HG02840 (cell line): ENCODE measurements at regions not wholly inside any gene's neighbourhood (a gene's known extent, or its start where the extent isn't known, plus 50 kb on each side); places are given as distances from the start of the nearest gene placed in this dataset.

ENCODE experiments used
- ATAC-seq: cut with Tn5 transposase; IDR thresholded peaks from one replicate; pipeline ENCODE4 v1.9.1; 2021; ENCODE audit warnings: mild to moderate bottlenecking, moderate library complexity, moderate number of reproducible peaks; ENCODE audit not compliant: unreplicated experiment, low FRiP score

DNA sequence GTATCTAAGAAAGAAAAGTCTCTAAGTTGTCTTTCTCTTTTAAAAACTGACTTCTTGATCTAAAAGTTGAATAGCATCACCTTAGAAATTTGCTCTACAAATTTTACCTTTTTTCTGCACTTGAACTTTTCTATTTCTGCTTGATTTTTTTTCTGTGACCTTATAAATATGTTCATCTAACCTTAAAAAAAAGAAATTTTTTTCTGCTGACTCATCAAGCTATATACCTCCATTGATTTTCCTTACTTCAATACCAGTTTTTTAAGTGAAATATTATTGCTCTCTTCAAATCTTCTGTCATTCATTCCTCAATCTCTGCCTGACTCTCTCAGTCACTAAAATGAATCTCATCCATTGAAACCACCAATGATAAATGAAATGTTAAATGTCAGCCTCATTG, 910.1 kb downstream of the GALC start:
- no peak for ATAC-seq

DNA sequence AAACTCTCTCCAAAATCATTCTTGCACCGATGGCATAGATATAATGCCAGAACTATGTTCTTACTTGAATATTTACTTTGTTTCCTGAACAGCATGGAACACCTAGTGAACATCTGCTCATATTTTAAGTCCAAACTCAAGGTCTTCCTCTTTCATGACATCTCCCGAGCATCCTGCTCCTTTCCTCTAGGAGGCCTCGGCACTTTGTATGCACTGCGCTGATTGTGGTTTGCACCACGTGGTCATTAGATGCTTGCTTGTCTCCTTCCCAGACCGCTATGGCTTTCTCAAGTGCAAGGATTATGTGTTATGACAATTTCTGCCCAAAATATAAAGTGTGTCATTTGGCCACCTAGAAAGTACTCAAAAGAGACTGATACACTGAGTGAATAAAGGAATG, 912.0 kb downstream of the GALC start:
- no peak for ATAC-seq

DNA sequence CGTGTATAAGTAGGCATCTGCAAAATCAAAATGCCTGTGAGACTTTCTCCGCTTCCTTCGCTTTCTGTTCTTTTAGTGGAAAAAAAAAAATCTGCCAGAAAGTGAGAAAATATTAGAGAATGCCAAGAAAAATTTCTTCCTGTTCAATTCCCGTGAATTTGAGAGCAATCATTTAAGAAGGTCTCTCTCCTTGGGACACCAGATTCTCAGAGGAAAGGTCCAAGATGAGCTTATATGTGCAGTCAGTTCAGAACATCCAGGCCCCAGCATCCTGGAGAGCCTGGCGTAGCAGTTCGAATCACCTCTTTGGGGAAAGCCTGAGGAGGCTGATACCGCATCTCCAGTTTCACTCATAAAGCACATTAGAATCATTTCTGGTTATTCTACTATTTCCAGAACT, 912.8 kb downstream of the GALC start:
- ATAC-seq = no peak

DNA sequence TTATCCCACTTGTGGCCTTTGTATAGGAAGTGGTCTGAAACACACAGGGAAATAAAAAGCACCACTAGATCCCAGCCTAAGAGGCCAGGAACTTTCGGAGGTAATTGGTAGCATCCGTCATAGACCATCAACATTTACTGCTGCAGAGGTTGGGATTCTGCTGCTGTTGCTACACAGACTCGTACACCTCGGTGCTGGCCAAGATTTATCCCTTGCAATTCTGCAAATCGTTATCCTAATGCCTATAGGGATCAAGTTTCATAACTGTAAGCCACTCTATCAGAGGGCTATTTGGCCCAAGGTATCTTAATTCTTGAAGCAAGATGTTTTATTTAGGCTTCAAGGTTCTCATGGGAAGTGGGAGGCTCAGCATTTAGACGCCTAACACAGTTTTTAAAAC, 913.6 kb downstream of the GALC start:
- no peak for ATAC-seq

DNA sequence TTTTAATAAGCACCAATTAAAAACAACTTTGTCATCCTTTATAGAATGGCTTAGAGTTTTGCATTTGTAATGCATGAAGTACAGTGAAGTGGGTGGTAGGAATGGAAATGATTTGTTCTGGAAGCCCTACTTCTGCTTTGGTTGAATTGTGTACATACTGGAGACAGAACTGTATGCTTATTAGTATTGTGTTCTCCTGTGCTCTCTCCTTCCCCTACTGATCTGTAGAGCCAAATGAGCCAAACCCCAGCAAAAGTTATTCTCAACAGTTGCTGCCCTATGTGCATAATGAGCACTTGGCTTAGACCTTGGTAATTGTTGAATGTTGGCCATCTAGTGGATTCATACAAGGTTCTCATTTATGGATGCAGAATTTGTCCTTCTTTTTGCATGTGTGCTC, 916.1 kb downstream of the GALC start:
- no peak for ATAC-seq

DNA sequence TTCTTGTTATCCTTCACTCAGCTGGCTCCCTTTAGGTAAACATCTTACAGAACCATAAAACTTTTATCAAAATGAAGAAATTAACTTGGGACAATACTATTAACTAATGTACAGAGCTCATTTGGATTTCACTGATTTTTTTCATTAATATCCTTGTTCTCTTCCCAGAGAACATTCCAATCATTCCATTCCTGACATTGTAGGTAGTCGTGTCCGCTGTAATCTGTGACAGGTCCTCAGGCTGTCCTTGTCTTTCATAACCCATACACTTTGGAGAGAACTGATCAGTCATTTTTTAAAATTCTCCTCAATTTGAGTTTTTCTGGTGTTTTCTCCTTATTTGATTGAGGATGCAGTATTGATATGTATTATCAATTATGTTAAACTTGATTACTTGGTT, 916.8 kb downstream of the GALC start:
- ATAC-seq = no peak

DNA sequence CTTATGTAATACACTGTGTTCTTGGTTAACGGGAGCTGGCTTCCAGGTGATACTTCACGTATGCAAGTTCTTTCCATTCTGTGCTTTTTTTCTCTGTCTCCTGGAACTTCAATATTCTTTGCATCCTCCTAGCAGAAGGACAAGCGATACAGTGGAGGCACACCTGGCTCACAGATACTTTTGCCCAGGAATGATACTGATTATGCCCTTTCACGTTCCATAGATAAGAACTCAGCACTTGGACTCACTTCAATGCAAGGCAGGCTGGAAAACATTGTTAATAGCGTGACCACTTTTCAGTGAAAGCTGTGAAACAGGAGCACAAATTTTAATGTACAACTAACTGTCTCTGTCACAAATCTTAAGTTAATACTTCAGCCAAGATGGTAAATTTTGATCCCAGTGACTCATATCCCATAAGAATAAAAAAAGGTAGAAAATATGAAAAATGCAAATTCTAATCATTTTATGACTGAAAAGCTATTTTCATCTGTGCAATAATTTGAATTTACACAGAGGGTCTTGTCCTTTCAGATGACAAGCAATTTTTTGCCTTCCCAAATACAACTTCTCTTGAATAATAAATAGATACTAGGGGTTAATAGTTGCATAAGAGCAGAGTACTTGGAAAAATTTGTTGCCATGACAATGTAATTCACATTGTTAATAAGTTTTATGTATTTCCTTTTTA, 919.0 kb downstream of the GALC start:
- ATAC-seq = no peak

DNA sequence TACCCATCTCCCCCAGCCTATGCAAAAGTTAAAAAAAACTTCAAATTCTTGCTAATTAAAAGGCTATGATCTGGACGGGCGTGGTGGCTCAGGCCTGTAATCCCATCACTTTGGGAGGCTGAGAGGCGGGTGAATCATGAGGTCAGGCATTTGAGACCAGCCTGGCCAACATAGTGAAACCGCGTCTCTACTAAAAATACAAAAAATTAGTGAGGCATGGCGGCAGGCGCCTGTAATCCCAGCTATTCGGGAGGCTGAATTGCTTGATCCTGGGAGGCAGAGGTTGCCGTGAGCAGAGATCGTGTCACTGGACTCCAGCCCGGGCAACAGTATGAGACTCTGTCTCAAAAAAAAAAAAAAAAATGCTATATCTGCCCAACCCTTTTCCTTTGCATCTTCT, 925.4 kb downstream of the GALC start:
- no peak for ATAC-seq

DNA sequence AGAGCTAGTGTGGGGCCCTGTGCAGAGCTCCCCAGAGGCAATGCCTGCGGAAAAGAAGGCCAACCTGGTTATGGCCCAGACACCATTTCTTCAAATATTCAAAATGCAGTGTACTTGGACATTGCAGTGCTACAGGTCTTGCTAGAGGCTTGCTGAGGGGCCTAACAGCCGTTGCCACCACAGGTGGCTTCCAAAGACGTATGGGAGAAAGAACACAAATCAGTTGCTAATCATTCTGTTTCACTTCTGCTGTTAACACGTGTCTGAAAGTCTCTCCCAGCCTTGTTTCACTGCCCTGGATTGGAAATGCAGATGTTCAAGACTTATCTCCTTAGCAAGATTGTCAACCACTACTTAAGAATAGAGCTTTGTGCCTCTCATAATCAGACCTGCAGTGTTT, 925.9 kb downstream of the GALC start:
- no peak for ATAC-seq

DNA sequence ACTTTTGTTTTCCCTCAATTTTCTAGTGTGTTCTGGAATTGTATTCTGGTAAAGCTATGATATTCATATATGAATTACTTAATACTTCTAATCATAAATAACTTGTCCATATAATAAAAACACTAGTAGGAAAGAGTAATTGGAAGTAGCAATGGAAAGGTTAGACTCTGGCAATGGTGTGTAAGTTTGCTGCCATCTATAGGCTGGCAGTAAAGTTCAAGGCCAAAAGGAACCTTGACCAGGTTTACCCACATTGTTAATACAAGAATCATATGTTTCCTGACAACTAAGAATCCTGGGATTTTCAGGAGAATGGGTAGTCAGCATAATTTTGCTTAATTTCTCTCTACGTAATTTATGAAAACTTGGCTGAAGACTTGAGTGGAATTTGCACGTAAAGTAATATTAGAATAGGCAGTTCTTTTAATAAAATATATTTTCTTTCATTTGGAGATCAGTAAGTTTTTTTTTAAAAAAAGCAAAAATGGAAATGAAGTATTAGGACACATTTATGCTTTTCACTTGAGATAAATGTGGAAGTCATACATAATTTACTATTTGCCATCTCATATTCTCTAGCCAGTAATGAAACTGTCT, 926.7 kb downstream of the GALC start:
- ATAC-seq = no peak

DNA sequence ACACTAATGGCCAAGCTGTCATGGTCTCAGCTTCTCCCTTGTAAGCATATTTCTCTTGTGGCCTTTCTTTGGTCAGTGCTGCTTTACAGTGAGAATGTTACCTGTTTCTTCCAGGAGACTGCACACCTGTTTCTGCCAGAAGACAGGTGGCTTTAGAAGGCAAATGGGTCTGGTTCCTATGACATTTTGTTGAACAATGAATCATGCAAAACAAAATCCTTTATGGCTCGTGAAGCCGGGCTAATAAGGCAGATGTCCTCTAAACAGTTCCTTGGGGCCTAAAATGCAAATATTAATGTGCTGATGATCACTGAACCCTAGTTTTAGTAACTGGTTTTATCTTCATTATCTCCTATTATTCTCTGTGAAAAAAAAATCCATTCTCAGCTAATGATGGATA, 927.6 kb downstream of the GALC start:
- no peak for ATAC-seq

DNA sequence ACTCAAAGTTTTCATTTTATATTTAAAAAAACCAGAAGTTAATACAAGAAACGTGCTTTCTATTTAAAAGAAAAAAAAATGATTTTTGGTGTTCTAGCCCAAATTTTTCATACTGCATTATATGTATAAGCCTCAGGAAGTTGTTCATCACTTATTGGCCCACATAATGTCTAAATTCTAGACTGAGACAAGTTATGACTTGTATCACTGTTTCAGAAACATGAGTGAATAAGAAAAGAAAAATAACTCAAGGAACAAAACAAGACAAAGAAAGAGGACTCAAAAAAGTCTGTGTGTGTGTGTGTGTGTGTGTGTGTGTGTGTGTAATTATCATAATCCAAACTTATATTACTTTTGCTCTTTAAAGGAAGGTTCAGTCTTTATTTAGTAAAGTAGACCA, 929.8 kb downstream of the GALC start:
- no peak for ATAC-seq

DNA sequence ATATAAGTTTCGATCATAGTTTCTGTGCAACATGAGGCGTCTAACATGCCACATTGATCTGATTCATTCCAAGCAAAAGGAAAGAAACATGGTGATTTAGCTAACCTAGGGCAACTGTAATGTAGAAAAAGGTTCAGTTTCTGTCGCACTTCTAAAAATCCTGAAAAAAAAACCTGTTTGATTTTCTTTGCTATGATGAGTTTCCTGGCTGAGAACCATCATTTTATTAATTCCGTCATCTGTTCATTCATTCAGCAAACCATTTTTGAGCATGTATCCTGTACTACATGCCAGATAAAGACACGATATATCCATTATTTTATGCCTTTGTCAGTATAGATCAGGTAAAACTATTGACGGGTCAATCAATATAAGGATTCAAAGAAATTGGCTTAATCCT, 932.6 kb downstream of the GALC start:
- no peak for ATAC-seq

DNA sequence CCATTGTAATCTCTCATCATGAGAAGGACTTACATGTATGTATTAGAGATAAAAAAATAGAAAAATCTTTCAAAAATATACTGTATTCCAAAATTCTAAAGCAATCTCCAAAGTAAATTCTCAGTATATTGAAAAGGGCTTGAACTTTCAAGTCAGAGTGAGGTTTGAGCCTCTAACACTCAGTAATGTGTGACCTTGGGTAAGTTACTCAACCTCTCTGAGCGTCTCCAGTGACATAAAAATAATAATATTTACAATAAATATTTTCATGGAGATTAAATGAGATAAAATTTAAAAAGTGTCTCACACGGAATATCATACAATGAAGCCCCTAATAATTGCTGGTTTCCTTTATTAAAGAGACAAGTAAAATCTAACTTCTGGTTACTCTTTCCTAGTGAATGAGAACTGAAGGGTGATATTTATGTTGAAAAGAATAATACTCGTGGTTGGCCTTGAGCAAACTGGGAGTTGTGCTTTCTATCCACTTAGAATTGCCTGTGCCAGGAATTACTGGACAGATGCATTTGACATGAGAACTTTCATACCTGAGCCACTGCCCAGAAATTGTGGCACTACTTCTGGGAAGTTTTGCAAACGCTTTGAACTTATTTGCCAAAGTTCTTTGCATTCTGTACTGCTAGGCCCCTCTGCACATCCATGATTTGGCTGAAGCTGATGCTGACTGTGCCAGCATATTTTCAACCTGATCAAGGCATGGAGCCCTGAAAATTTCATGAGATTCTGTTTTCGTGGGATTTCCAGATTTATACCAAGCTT, 933.7 kb downstream of the GALC start:
- no peak for ATAC-seq

DNA sequence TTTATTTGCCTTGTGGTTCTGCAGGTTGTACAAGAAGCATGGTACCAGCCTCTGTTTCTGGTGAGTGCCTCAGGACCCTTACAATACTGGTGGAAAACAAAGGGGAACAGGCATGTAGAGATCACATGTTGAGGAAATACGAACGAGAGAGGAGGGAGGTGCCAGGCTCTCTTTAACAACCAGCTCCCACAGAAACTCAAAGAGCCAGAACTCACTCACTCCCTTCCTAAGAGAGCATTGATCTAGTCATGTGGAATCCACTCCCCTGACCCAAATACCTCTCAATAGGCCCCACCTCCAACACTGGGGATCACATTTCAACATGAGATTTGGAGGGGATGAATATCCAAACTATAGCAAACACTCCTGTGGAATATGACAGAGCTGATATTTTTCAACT, 938.0 kb downstream of the GALC start:
- ATAC-seq = no peak

DNA sequence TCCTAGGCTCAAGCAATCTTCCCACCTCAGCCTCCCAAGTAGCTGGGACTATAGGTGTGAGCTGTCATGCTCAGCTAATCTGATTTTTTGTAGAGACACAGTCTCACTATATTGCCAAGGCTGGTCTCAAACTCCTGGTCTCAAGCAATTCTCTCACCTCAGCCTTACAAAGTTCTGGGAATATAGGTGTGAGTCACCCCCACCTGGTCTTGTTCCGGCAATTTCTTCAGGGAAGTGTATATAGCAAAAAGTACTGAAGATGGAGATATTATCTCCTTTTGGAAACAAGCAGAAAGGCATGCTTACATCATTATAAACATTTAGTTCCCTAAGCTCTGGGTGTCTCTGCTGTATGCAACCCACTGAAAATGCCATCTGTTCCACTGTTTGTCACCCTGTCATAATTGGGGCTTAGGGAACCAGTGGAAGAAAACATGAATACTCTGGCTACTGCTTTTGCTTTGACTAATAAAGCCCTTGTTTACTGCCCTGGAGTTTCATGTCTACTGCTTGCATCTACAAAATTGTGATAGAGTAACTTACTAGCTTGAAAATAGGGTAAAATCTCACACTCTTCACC, 940.2 kb downstream of the GALC start:
- ATAC-seq = no peak

DNA sequence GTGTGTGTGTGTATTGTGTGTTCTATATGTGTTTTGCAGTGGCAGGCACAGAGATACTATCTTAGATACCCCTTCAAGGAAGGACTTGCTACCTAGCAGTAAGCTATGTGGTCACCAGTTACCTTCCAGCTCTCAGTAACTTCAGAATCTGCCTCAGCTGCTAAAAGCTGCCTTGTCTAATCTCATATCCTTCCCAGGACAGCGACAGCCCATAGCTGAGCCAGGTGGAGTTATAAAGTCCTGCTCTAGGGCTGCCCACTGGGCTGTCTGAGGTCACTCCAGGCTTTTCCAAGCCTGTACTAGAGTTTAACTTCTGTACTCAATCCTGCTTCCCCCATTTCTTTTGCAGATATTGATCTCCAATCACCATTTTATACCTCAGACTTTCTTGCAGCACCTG, 942.6 kb downstream of the GALC start:
- no peak for ATAC-seq

DNA sequence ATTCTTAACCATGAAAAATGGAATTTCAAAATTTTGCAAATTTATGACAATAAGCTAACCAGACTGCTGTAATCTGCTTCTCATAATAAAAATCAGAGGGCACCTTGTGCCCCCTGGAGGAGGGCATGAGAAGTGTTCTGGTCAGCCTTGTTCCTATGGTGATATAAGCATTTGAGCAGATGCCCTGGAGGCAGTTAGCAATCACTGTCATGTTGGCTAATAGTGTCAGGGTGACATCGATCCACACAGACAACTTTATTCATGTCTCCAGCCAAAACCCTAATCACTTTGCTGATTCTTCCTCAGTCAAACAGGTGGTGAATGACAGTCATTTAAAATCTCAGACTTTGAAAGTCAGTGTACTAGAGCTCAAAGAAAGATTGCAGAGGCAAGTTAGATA, 943.0 kb downstream of the GALC start:
- ATAC-seq = no peak

DNA sequence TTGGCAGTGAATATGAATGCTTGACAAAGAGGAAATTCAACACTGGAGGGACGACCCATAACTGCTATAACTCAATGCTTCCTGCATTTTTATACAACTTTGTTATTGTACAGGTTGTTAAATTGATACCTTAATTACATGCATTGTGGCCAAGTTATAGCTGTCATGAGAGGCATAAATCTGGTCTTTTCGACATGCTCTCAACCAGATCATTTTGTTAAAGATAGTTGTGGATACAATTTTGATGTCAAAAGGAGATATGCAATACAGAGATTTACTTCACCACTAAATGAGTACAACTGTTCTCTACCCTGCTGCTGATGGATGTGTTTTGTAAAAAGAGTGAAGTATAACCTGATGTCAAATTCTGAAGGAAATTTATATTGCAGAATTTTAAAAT, 946.0 kb downstream of the GALC start:
- no peak for ATAC-seq

DNA sequence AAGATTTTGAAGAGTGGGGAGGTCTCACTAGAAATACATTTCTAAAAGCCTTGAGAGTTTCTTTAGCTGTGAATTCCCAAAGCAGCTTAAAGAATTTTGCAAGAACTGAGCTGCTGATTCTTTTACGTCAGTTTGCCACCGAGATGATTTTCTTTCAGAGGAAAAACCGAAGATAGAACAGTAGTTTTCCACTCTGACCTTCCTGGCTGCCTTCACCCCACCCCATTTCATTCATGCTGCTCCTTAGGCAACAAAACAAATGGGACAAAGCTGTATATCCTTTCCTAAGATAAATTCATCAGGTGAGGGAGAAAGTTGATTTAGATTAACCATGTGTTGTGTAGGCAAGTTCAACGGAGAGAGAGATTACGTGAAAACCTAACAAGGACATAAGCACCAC, 947.0 kb downstream of the GALC start:
- no peak for ATAC-seq

DNA sequence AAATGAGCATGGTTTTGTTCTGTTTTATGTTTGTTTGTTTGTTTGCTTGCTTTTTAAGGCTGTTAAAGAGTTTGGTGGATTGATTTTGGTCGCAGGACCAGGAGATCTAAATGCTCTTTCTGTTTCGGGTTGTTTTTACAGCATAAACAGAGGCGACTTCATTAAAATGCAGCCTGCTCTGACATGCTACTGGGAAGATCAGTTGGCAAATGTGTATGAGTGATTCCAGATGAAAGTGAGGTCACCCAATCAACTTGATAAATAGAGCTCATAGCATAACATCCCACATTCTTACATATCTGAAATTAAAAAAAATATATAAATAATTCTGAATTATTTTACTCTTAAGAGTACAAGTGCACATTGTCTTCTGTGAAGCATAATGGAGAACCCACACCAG, 947.7 kb downstream of the GALC start:
- ATAC-seq = no peak

DNA sequence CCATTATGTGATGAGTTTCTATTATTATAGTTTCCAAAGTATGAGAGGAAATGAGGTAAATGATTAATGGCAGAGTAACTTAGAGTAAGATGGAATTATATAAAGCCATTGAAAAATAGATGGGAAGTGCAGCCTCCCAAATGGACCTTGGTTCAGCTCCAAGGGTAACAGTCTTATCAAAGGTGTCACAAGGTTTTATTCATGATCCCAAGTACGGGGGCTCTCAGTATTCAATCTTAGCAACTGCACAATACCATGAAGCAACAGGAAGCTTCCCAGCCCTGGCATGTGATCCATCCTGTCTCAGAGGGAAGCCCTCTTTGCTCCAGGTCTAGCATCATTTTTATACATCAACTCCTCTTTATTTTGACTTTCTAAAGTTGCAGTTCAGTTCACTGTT, 948.2 kb downstream of the GALC start:
- no peak for ATAC-seq
